DMS 273 (cell line): ENCODE measurements at regions not wholly inside any gene's neighbourhood (a gene's known extent, or its start where the extent isn't known, plus 50 kb on each side); places are given as distances from the start of the nearest gene placed in this dataset.
"Not testable (repeated sequence)": the region's sequence is repeated elsewhere in the genome, so short reads cannot be mapped to it uniquely, and the experiment has no call there.

ENCODE experiments used
- DNase-seq: peaks from one replicate; lab custom pipeline; 2025; ENCODE audit not compliant: unreplicated experiment; lab: John Stamatoyannopoulos, UW

- DNase-seq = not testable (repeated sequence)
Observed at GRCh38 chr6:103496588-103496987, 1363.1 kb downstream of the HACE1 start.

GRCh38 chr6:103456652-103457051, 1403.1 kb downstream of the HACE1 start:
- DNase-seq = no peak

GRCh38 chr6:103455275-103455674, 1404.4 kb downstream of the HACE1 start:
- no peak for DNase-seq

DNA sequence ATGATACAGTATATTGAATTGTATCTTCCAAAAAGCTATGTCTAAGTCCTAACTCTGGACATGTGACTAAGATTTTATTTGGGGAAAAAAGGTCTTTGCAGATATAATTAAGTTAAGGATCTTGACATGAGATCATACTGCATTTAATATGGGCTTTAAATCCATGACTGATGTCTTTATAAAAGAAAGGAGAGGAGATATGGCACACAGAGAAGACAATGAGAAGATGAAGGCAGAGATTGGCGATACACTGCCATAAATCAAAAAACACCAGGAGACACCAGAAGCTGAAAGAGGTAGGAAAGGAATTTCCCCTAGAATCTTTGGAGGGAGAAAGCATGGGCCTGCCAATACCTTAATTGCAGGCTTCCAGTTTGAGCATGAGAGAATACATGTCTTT, 1450.2 kb downstream of the HACE1 start:
- DNase-seq = no peak

DNA sequence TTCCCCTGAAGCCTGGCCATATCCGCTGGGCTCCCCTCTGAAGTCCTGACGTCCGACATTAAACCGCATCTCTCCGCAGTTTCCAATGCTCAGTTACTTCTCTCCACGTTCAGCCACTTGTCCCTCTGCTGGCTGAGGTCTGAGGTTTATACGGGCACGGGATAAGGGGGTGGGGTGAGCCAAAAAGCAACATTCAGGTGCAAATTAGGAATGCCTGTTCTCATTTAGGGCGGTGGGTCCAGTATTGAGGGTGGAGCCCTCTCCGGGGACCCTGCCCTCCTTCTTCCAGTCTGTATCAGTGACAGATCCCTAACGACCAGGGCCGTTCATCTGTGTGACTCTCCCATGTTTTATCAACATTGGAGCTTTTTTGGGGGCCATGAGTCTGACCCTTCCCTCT, 1454.4 kb downstream of the HACE1 start:
- no peak for DNase-seq

GRCh38 chr6:103404799-103405198, 1454.9 kb downstream of the HACE1 start:
- no peak for DNase-seq

GRCh38 chr6:103396768-103397167, 1463.0 kb downstream of the HACE1 start:
- DNase-seq = no peak

DNA sequence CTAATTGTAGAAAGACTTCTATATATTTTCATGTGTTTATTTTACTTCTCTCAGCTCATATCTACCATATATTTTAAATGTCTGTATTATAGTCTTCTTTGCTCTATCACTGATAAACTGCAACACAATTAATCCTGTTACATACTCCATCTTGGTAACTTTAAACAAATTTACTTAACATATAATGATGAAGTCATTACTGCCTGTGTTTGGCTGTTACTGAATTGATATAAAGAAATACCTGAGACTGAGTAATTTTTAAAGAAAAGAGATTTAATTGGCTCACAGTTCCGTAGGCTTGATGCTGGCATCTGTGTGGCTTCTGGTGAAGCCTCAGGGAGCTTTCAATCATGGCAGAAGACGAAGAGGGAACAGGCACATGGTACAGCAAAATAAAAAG, 1480.4 kb downstream of the HACE1 start:
- DNase-seq = no peak

DNA sequence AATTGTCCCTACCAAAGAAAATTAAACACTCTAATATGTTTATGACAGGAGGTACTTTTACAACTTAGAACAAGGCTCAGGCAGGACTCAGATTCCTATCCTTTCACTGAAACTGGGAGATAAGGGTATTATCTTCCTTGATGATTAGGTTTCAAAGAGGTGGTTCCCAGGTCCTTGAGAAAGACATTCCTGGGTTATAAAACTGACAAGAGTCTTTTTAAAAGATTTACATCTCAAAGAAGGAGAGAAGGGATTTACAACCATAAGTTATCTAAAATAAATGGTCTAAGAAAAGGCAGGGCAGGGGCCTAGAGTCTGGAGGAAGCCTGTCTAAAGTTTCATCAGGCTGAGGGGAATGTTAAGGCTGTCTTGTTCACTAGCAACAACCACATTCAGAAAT, 1492.5 kb downstream of the HACE1 start:
- DNase-seq = no peak

DNA sequence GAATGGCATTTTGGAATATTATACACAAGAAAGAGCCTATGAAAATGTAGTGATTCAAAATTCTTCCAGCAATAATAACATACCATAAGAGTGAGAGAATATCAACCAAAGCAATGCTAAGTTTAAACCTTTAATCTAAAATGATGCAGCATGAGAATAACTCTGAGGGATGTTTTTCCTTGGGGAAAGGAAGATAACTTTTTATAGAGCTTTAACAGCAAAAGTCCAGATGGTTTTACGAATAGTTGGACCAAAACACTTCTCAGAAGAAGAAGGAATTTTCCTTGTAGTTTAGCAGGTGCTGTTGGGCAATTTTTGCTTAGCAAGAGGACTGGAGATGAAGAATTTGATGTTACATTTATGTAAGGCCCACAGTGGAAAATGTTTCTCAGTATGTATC, 1503.2 kb downstream of the HACE1 start:
- no peak for DNase-seq

DNA sequence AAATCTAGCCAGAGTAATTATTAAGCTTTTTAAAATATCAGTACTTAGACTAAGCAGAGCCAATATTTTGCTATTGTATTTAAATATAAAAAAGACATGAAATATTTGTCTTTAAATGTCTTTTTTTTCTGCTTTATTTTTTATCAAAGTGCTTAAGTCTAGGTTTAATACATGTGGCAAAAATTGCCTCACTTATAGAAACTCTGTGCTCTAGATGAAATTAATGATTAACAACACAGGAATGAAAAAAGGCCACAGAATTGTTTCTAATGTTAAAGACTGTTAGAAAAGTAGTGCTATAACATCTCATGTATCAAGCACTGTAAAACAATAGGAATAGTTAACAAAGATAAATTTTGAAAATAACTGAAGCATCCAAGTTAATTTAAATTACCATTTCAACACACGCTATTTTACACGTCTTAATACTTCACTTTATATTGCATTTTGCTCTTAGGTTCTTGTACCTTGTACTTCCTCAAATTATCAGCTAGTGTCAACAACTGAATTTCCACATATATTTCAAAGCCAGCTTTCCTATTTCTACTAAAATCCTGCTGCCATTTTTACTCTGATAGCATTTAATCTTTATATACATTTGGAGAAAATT, 1515.1 kb downstream of the HACE1 start:
- no peak for DNase-seq

- peak; percentile 41 for DNase-seq
Observed at GRCh38 chr6:103335412-103335811, 1524.3 kb downstream of the HACE1 start.

GRCh38 chr6:103326760-103327757, 1532.7 kb downstream of the HACE1 start:
- DNase-seq = peak; percentile 70

DNA sequence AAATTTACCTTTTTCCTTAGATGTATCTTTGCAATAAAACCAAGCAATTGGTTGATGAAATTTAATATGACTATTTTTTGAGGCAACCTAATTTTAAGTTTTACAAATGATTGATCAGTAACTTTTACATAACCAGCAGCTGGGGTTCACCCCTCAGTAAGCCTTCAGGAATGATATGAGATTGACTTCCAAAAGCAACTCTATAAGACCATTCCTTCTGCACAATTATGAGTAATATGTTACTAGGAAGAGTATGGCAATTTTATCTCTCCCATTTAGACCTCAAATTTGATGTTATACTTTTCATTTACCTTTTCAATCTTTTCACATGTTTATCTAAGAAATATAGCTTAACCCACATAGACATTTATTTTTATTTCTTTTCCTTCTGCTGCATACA, 1546.3 kb downstream of the HACE1 start:
- no peak for DNase-seq

DNA sequence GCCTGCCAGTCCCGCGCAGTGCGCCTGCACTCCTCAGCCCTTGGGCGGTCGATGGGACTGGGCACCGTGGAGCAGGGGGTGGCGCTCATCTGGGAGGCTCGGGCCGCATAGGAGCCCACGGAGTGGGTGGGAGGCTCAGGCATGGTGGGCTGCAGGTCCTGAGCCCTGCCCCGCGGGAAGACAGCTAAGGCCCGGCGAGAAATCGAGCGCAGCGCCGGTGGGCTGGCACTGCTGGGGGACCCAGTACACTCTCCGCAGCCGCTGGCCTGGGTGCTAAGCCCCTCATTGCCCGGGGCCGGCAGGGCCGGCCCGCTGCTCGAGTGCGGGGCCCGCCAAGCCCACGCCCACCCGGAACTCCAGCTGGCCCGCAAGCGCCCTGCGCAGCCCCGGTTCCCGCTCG, 1565.3 kb downstream of the HACE1 start:
- DNase-seq = not testable (repeated sequence)

DNA sequence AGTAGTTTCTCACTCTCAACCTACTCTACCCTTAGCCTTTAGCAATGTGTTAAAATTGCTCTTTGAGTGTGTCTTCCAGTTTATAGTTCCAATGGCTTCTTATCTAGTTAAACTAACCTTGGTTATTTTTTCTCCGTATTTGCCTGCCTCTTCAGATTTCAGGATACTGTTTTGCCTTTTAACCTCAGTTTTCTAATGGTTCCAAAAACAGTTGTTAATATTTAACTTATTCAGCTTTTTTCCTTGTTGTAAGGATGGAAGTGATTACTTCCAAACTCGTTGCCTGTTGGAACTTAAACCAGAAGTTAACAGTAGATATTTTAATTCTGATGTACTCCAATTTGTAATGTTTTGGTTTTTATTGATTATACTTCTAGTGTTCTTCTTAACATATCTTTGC, 1574.9 kb downstream of the HACE1 start:
- DNase-seq = no peak

GRCh38 chr6:103280417-103280816, 1579.3 kb downstream of the HACE1 start:
- no peak for DNase-seq

DNA sequence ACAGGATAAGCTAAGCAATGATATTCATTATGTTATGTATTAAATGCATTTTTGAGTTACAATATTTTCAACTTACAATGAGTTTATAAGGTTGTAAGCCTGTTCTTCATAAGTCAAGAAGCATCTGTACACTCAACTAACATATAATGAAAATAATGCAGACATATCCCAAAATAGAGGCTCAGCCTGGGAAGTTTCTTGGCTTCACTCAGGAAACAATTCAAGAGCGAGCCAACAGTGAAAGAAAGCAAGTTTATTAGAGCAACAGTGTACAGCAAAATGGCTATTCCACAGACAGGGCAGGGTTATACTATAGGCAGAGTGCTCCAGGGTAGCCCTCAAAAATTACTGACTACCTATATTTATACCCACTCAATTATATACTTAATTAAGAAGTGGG, 1581.8 kb downstream of the HACE1 start:
- DNase-seq = no peak

DNA sequence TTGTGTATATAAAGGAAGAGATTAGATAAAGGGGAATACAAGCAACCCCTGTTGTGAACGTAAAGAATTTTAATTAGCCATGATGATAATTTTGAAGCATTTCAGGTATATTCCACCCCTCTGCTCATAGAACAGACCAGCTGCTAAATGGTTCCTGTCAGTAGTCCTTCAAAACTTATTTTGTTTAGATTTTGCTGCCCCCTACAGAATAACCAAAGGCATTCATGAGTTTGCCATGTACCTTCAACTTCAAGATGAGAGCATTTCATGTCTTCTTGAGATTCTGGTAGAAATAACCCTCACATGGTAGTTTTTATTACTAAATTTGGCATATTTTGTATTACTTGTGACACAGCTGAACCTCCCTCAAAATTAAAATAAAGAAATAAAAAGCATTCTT, 1586.7 kb downstream of the HACE1 start:
- peak; percentile 54 for DNase-seq

- DNase-seq = no peak
Observed at GRCh38 chr6:103269581-103269980, 1590.1 kb downstream of the HACE1 start.

DNA sequence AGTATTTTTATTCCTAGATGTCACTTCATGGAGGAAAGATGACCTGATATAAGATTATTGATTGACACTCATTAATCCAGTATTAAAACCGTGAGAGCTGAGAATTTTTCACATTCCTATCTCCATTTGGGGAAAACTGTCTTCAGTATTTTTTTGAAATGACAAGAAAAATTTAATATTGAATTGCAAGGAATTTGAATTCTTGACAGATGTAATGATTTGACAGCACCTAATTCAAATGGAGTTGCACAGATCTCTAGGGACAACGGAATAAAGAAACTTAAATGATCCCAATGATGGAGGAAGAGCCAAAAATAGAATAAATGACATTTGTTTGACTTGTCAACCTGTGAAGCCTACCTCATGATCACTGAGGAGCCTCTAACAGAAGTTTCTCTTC, 1591.4 kb downstream of the HACE1 start:
- DNase-seq = no peak

GRCh38 chr6:103264020-103264419, 1595.7 kb downstream of the HACE1 start:
- DNase-seq = no peak
